NCI-H345 treated with DMSO at 0.1 percent for 48 hours (cell line): ENCODE measurements at regions not wholly inside any gene's neighbourhood (a gene's known extent, or its start where the extent isn't known, plus 50 kb on each side); places are given as distances from the start of the nearest gene placed in this dataset.

Source experiments
- DNase-seq: peaks from one replicate; lab custom pipeline; 2025; ENCODE audit not compliant: unreplicated experiment; lab: John Stamatoyannopoulos, UW

DNA sequence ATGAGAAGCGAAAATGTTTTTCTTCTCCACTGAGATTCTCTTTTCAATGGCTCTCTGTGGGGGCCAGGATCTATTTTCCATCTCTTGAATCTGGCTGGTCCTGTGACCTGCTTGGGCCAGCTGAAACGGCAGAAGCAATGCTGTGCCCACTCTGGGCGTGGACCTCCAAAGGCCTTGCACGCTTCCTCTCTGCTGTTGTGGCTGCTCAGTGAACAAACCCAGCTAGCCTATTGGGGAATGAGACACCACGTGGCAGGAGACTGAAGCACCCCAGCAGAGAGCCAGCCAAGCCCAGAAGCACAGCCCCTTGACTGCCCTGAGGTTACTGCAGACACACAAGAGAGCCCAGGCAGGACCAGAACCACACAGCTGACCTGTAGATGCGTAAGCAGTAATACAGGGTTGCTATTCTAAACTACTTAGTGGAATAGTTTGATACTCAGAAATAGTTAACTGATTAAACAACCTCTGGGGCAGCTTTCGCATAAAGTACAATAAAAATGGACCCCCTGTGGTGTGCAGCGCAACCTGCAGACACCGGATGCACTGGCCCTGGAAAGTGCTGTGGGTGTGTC is 221.7 kb upstream of the SH3BP4 start:
- DNase-seq = no peak

GRCh38 chr2:234725528-234726264 is 226.1 kb upstream of the SH3BP4 start:
- no peak for DNase-seq

DNA sequence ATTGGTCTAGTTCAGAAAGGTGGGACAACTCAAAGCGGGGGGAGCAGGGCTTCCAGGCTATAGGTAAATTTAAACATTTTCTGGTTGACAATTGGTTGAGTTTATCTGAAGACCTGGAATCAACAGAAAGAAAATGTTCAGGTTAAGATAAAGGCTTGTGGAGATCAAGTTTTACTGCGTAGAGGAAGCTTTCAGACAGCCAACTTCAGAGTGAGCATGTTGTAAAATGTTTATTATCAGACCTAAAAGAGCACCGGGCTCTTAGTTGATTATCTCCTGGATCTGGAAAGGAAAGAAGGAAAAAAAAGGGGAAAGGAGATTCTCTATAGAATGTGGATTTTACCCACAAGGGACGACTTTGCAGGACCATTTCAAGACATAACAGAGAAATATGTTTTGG is 227.0 kb upstream of the SH3BP4 start:
- no peak for DNase-seq

DNA sequence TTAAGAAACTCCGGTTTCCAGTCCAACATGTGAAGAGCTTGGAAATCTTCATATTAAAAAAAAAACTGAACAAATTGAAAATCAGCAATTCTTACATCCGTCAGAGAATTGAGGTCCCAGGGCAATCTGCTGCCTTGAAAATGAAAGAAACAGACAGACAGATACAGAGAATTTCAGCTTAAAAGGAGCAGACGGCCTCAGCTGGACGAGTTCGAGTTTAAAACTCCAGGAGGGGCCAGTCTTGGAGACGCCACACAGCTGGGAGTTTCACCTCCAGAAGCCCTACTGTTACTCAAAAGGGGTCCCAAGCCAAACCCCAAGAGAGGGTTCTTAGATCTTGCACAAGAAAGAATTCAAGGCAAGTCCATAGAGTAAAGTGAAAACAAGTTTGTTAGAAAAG is 226.5 kb upstream of the ARL4C start:
- DNase-seq = no peak

DNA sequence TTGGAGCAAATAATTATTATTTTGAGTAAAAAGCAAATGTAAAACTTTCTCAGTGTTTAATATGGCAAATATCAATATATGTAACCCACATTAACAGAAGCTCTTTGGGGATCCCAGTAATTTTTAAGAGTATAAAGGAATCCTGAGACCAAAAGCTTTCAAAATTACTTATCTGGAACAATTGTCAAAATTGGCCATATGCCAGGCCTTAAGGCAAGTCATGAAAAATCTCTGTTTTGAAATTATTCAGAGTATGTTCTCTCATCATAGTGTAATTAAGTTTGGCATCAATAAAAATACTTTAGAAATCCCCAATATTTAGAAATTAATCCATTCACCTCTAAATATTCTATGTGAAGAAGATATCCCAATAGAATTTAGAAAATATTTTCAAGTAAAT is 225.3 kb upstream of the ARL4C start:
- DNase-seq = no peak

- no peak for DNase-seq
Observed at GRCh38 chr2:234719116-234719716, 222.3 kb upstream of the ARL4C start.

DNA sequence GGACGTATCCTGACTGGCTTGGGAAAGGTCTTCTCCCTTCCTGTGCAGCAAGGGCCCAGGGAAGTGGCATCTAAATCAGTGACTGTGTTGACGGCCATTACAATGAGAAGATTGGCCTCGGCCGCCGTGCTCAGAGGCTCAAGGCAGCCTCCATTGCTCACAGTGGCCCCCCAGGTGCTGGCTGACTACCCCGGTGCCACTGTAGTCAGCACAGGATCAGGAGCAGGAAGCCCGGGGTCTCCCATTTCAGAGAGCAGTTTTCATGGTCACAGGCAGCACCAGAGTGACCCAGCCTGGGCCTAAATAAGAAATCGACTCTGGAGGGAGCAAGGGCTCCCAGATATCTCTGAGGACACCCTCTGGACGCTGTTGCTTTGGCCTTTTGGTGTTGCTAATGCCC is 219.4 kb upstream of the ARL4C start:
- DNase-seq = no peak

GRCh38 chr2:234715671-234716250 is 218.9 kb upstream of the ARL4C start:
- DNase-seq = no peak

DNA sequence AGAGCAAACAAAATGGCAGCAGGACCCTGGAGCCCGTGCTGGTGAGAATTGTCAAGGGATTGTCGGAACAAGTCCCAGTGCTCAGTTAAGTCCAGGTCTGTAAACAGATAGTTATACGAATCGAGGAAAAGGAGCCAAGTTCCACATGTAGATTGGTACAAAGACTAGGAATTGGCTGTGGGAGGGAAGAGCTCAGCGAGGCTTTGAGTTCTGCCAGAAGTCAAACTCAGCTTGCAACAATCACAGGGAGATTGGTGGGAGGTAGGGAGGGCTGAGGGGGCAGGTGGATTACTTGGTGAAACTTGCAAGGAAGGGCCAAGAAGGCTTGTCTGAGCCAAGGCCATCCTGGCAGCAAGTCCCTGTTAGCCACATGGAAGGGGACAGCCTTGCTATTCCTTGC is 217.8 kb upstream of the ARL4C start:
- DNase-seq = no peak

DNA sequence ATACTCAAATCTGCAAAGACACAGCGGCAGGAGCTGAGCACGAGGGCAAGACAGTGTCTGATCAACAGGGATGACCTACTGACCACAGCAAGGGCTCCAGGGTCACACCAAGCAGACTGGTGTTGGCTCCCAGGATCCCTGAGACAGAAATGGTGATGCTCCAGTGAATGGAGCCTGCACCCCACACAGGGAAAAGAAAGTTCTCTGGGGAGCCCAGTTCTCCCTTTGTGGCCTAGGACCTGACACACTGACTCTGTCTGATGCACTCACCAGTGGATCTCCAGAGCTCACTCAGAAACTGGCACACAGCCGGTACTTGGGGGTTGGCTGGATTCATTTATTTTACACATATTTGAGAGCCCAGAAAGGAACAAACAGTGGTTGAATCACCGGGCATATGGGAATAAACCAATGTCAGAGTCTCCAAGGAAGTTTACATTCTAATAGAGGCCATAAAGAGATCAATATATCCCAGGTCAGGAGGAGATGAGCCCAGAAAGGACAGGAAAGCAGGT is 215.6 kb upstream of the ARL4C start:
- DNase-seq = no peak

DNA sequence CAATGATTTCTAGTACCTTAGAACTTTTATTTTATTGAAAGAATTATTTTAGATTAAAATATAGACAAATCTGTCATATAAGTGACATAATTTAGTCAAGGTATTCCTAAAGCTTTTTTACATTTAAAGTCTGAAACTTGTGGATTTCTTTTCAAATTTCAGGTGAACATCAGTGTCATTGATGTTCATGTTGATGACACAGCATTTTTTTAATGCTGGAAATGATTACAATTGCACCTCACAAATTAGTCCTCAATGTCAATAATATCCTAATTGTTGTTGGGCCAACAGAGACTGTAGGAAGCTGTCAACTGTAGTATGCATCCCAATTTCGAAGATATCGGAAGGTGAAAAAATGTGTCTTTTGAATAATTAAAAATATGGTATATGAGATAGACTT is 214.4 kb upstream of the ARL4C start:
- no peak for DNase-seq

DNA sequence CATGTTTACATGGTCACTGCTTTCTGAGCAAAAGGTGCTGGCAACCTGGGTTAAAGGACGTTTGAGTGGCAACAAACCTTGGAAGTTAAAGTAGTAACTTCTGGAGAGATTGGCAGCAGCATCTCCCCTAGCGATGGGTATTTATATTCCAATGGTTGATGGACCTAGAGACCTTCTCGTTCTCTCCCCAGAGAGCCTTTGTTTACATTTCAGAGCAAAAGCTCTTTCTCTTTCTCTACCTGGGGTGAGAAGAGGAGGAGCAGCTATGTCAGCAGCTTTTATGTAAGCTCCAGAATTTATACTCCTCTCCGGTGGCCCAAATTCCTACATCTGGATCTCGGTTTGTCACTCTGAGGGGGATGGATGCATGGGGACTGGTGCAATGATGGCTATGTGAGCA is 213.7 kb upstream of the ARL4C start:
- no peak for DNase-seq

- no peak for DNase-seq
Observed at GRCh38 chr2:234710066-234710465, 213.2 kb upstream of the ARL4C start.

DNA sequence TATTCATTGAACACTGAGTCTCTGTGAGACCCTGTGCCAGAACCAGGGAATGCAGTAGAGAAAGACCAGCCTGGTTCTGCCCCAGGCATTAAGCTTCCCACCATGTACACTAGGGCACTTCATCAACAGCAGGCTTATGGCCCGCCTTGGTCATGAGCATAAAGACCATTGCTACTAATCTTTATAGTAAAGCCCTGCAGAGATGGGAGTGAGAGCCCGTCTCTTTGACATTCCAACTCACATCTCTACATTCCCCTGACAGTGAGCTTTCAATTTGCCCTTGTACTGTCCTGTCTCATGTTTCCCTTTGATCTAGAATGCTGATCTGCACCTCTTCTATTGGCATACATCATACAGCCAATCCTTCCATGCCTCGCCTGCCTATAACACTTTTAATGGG is 211.8 kb upstream of the ARL4C start:
- DNase-seq = no peak

DNA sequence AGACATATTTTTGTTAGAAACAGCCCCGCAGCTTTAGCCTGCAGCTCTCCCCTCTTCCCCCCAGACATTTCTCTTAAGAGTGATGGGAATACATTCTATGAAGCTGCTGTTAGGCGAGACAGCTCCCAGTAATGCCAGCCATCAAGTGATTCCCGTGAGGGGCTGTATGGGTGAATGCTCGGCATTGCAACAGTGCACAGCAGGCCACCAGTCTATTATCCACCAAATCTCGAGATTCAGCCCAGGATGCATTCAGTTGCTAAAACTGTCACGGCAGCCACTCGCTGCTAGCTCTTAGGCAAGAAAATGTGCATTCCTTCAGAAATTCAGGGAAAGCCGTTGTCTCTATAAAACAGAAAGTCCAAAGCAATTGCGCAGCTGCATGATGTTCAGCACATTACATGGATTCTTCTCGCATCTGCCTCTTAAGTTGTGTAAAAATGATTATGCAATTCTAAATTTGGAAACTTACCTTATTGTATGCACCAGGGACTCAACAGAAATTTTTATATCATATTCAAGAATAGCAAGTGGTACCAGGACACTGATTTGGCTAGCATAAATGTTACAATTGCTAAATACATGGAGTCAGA is 211.3 kb upstream of the ARL4C start:
- no peak for DNase-seq

GRCh38 chr2:234706086-234706485 is 209.2 kb upstream of the ARL4C start:
- no peak for DNase-seq

GRCh38 chr2:234705108-234705507 is 208.2 kb upstream of the ARL4C start:
- no peak for DNase-seq

- DNase-seq = no peak
Observed at GRCh38 chr2:234703258-234703657, 206.4 kb upstream of the ARL4C start.

DNA sequence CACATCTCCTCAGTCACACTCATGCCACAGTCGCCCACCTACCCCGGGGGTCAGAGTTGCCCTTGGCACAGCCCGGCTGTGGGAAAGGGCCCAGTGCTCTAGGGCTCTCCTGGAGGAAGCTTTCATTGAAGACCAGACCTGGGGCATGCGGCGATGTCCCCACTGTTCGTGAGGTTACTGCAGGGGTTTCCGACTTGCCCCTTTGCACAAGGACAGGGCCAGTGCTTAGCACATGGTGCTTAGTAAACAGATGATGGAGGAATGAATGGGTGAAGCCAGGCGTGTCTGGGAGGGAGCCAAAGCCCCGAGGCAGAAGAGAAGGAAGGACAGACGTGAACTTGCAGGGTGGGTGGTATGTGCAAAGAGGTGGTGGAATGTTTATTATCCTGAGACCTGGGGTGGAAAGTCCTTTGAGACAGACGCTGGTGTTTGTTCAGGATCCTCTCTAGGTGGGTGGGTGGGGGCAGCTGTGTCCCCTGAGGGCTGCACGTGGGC is 205.9 kb upstream of the ARL4C start:
- DNase-seq = peak; percentile 48

- no peak for DNase-seq
Observed at GRCh38 chr2:234701841-234702240, 205.0 kb upstream of the ARL4C start.

- DNase-seq = no peak
Observed at GRCh38 chr2:234701421-234701820, 204.5 kb upstream of the ARL4C start.

DNA sequence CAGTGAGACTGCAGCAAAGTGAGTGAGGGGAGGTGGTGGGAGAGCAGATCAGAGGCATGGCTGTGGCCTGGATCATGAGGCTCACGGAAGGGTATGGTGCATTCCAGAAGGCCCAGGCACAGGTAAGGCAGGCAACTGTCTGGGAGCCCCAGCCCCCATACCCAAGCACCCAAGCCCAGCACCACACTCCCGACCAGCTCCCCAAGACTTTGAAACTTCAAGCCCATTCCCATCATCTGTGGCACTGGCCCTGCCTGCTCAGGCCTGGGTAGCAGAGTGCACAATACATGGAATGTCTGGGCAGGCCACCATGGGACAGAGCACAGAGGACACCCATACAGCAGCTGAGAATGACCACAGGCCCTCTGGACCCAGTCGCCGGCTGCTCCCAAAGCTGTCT is 202.6 kb upstream of the ARL4C start:
- no peak for DNase-seq
